Kidney epithelial cell (primary cell): ENCODE measurements at regions not wholly inside any gene's neighbourhood (a gene's known extent, or its start where the extent isn't known, plus 50 kb on each side); places are given as distances from the start of the nearest gene placed in this dataset.

Experiments used
- DNase-seq: peaks from one replicate; pipeline ENCODE4 v3.0.0-alpha.2; 2010; ENCODE audit warnings: low read depth
- H3K27me3 ChIP-seq: 2 replicates; pipeline ENCODE4 v1.6.0; 2011; ENCODE audit warnings: low read length; ENCODE audit not compliant: control insufficient read depth, insufficient read depth
- H3K36me3 ChIP-seq: 2 replicates; pipeline ENCODE4 v1.5.1; 2011; ENCODE audit warnings: low read length; ENCODE audit not compliant: control insufficient read depth, insufficient read depth
- H3K4me3 ChIP-seq: 2 replicates; pipeline ENCODE4 v1.5.1; 2011; ENCODE audit warnings: low read depth, mild to moderate bottlenecking, control low read depth, low read length
- TF ChIP-seq, protein P1 (sequence below): IDR thresholded peaks from 2 replicates; pipeline ENCODE4 v1.5.1; 2011; ENCODE audit warnings: mild to moderate bottlenecking, moderate library complexity, low read length, control low read depth, inconsistent platforms; ENCODE audit not compliant: insufficient read depth, poor library complexity, severe bottlenecking

GRCh38 chr16:86974120-86974519, 343.1 kb downstream of the C16orf95 start:
- no peak for DNase-seq
- TF ChIP-seq, protein P1, sequence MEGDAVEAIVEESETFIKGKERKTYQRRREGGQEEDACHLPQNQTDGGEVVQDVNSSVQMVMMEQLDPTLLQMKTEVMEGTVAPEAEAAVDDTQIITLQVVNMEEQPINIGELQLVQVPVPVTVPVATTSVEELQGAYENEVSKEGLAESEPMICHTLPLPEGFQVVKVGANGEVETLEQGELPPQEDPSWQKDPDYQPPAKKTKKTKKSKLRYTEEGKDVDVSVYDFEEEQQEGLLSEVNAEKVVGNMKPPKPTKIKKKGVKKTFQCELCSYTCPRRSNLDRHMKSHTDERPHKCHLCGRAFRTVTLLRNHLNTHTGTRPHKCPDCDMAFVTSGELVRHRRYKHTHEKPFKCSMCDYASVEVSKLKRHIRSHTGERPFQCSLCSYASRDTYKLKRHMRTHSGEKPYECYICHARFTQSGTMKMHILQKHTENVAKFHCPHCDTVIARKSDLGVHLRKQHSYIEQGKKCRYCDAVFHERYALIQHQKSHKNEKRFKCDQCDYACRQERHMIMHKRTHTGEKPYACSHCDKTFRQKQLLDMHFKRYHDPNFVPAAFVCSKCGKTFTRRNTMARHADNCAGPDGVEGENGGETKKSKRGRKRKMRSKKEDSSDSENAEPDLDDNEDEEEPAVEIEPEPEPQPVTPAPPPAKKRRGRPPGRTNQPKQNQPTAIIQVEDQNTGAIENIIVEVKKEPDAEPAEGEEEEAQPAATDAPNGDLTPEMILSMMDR, result no peak
- Histone ChIP-seq H3K27me3 (no peaks in the 10 kb centered on the region), H3K4me3 (no peak overlapping the region), H3K36me3 (no peaks in the 10 kb centered on the region)

DNA sequence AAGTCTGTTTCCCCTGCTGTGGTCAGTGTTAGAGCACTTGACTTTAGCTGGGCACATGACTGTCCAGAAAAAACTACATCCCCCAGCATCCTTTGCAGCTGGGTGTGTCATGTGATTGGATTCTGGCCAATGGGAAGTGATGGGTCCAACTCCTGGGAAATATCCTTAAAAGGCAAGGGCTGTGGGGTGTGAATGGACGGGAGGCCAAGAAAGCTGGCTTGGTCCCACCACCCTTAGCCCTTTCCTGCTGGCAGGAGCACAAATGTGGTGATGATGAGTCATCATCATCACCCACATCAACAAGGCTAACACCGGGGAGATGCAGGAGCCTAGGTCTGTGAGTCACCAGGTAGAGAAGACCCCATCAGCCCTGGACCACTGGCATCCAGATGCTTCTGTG, 341.7 kb downstream of the C16orf95 start:
- Histone ChIP-seq H3K36me3 (no peaks in the 10 kb centered on the region), H3K4me3 (no peak overlapping the region), H3K27me3 (no peaks in the 10 kb centered on the region)
- TF ChIP-seq, protein P1, result no peak
- peak; percentile 87 for DNase-seq

- DNase-seq, result no peak
- TF ChIP-seq, protein P1, result no peak
- Histone ChIP-seq H3K36me3 (no peaks in the 10 kb centered on the region), H3K4me3 (no peak overlapping the region), H3K27me3 (no peaks in the 10 kb centered on the region)
Measured at GRCh38 chr16:86977076-86977676, 340.0 kb downstream of the C16orf95 start.

GRCh38 chr16:86978445-86979030, 338.7 kb downstream of the C16orf95 start:
- TF ChIP-seq, protein P1, result no peak
- Histone ChIP-seq H3K4me3 (no peak overlapping the region), H3K36me3 (no peaks in the 10 kb centered on the region), H3K27me3 (no peaks in the 10 kb centered on the region)
- DNase-seq, result no peak

DNA sequence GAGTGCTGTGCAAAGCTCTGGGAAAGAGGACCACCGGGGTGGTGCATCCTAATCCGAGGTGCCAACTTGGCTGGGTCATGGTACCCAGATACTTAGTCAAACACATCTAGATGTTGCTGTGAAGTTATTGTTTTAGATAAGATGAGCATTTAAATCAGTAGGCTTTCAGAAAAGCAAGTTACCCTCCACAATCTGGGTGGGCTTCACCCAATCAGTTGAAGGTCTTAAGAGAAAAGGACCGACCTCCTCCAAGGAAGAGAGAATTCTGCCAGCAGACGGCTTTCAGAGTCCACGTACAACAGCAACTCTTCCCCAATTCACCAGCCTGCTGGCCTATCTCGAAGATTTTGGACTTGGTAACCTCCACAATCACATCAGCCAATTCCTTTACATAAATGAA, 338.1 kb downstream of the C16orf95 start:
- TF ChIP-seq, protein P1, result no peak
- no peak for DNase-seq
- Histone ChIP-seq H3K36me3 (no peaks in the 10 kb centered on the region), H3K27me3 (no peaks in the 10 kb centered on the region), H3K4me3 (no peak overlapping the region)

GRCh38 chr16:86979984-86980553, 337.1 kb downstream of the C16orf95 start:
- Histone ChIP-seq H3K4me3 (no peak overlapping the region), H3K27me3 (no peaks in the 10 kb centered on the region), H3K36me3 (no peaks in the 10 kb centered on the region)
- no peak for DNase-seq
- TF ChIP-seq, protein P1, result no peak
